ENCODE measurements at regions not wholly inside any gene's neighbourhood (a gene's known extent, or its start where the extent isn't known, plus 50 kb on each side); places are given as distances from the start of the nearest gene placed in this dataset.

GRCh38 chr5:98307811-98308210 lies 465.7 kb upstream of the RGMB start:
- TF ChIP-seq CTCF (IDR thresholded peaks at IDR 0.05; ENCODE audit: low read length) (no peak), EZH2 (IDR thresholded peaks at IDR 0.05; ENCODE audit: borderline replicate concordance, low read length) (no peak)

All from OCI-LY1 (cell line).